ENCODE measurements at regions not wholly inside any gene's neighbourhood (a gene's known extent, or its start where the extent isn't known, plus 50 kb on each side); places are given as distances from the start of the nearest gene placed in this dataset.

- TF ChIP-seq POLR2AphosphoS5 (IDR thresholded peaks at IDR 0.05) (no peak), EP300 (conservative IDR thresholded peaks at IDR 0.05; ENCODE audit: poor library complexity, severe bottlenecking) (no peak), CTCF (IDR thresholded peaks at IDR 0.05; ENCODE audit: poor library complexity, severe bottlenecking) (no peak), TAF1 (IDR thresholded peaks at IDR 0.05; ENCODE audit: low read depth) (no peak), SMC3 (conservative IDR thresholded peaks at IDR 0.05; ENCODE audit: poor library complexity) (no peak), MXI1 (conservative IDR thresholded peaks at IDR 0.05; ENCODE audit: poor library complexity, severe bottlenecking) (no peak)
Measured at GRCh38 chr5:111976705-111977435, 219.9 kb upstream of the NREP start.

Data from neural cell (in vitro differentiated cells).